ENCODE measurements at regions not wholly inside any gene's neighbourhood (a gene's known extent, or its start where the extent isn't known, plus 50 kb on each side); places are given as distances from the start of the nearest gene placed in this dataset.

DNA sequence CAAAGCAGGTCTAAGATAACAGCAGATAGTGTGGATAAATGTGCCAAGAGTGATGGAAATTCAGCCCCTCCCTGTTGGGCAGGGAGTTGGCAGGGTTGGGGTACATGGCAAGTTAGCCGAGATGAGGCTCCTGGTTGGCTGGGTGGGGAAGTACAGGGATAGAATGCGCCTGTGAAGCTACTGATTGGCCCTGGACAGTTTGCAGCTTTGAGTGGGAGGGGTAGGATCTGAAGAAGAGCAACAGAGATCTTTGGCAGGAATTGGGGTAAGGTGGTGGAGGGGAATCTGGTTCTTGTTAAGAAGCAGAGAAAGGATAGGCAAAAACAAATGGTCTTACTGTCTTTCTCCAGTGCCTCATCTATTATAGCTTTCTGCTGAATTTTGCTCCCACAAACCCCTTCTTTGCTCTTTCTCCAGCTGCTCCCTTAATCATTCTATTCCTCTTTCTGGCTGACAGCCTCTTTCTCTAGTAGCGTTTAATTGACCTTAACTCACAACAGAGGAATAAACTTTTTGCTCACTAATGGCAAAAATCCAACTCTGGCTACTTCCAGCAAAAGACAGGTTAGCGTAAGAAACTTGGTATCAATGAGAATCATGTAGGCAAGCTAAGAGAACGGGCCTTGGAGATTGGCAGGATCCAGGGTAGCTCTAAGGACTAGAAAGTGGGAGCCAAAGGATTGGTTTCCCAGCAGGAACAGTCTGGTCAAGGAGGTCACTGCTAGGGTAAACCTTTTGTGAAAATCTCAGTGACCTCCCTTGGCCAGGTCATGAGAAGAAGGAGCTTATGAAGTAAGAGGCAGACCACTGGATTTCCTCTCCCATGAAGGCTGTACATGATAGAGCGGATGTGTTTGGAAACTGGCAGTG, 86.3 kb upstream of the CARMIL1 start:
- no peak for ATAC-seq
- Histone ChIP-seq H3K4me3 (replicated peaks in 1 of 3; ENCODE audit: insufficient read depth in 1 of 3, low read depth in 2 of 3, low read length in 3 of 3) (no peak overlapping the region), H2AFZ (ENCODE audit: low read length) (no peak overlapping the region), H3K36me3 (replicated peaks in 1 of 2; ENCODE audit: control insufficient read depth in 1 of 2, insufficient read depth in 2 of 2, low read length in 2 of 2) (no peaks in the 10 kb centered on the region), H3K9me3 (ENCODE audit: low read length) (no peaks in the 10 kb centered on the region), H3K9ac (ENCODE audit: insufficient read depth, low read depth, low read length) (no peak overlapping the region), H3K27ac (ENCODE audit: extremely low read length, insufficient read depth, low read length) (no peak overlapping the region), H4K20me1 (ENCODE audit: insufficient read depth, low read length) (no peaks in the 10 kb centered on the region), H3K4me2 (ENCODE audit: low read depth, low read length) (no peak overlapping the region), H3K4me1 (ENCODE audit: insufficient read depth, low read length) (no peaks in the 10 kb centered on the region), H3K79me2 (ENCODE audit: insufficient read depth, low read length) (no peaks in the 10 kb centered on the region), H3K27me3 (ENCODE audit: control insufficient read depth in 1 of 2, insufficient read depth in 2 of 2, low read length in 2 of 2) (0 out of 5 replicates have a peak, but pooled peaks cover 0 to 4% of the 10 kb centered on the region in 2 experiments)
- WGBS (ENCODE audit: low lambda C conversion rate) = 45% methylated on average over 6 of the region's 6 CpGs
- POLR2A ChIA-PET = no interaction called here
- intact Hi-C loops (cut with micrococcal nuclease; ENCODE audit: unreplicated experiment) = no loop called here
- CTCF ChIA-PET (ENCODE audit: low intra/inter-chr PET ratio, low total read pairs) = no interaction called here
- in situ Hi-C loops (cut with HindIII; ENCODE audit: extremely low pct_ligation_motif_present, low pct_unique_long_range_greater_than_20kb) = no loop called here
- TF ChIP-seq, protein P1, sequence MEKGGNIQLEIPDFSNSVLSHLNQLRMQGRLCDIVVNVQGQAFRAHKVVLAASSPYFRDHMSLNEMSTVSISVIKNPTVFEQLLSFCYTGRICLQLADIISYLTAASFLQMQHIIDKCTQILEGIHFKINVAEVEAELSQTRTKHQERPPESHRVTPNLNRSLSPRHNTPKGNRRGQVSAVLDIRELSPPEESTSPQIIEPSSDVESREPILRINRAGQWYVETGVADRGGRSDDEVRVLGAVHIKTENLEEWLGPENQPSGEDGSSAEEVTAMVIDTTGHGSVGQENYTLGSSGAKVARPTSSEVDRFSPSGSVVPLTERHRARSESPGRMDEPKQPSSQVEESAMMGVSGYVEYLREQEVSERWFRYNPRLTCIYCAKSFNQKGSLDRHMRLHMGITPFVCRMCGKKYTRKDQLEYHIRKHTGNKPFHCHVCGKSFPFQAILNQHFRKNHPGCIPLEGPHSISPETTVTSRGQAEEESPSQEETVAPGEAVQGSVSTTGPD (CRISPR knock-in tag; IDR thresholded peaks at IDR 0.05) = no peak
- TF ChIP-seq ZBTB26 (CRISPR knock-in tag; IDR thresholded peaks at IDR 0.05; ENCODE audit: borderline replicate concordance) (no peak), ZNF747 (CRISPR knock-in tag; IDR thresholded peaks at IDR 0.05; ENCODE audit: borderline replicate concordance) (no peak), HINFP (CRISPR knock-in tag; IDR thresholded peaks at IDR 0.05; ENCODE audit: low read depth) (no peak)
- no peak for DNase-seq (ENCODE audit: low spot score)
- FAIRE-seq = no peak
- no TSS peak for BruUV-seq (replicated peaks)
